HFFc6 (cell line): ENCODE measurements at regions not wholly inside any gene's neighbourhood (a gene's known extent, or its start where the extent isn't known, plus 50 kb on each side); places are given as distances from the start of the nearest gene placed in this dataset.

Source experiments
- DNase-seq: peaks from one replicate; pipeline ENCODE4 v3.0.0-alpha.2; 2018
- H3K27ac Mint-ChIP-seq: 2 replicates; pipeline ENCODE4 v1.8.0; 2020; ENCODE audit warnings: mild to moderate bottlenecking, mixed read lengths
- H3K27me3 Mint-ChIP-seq: 2 replicates; pipeline ENCODE4 v1.8.0; 2021; ENCODE audit warnings: mild to moderate bottlenecking, moderate library complexity, mixed read lengths; ENCODE audit not compliant: insufficient read depth
- H3K36me3 Mint-ChIP-seq: 2 replicates; pipeline ENCODE4 v1.8.0; 2021; ENCODE audit warnings: low read depth, mixed read lengths
- H3K4me1 Mint-ChIP-seq: 2 replicates; pipeline ENCODE4 v1.8.0; 2020; ENCODE audit warnings: low read depth, mixed read lengths
- H3K4me3 Mint-ChIP-seq: 2 replicates; pipeline ENCODE4 v1.8.0; 2020; ENCODE audit warnings: mild to moderate bottlenecking, moderate library complexity, mixed read lengths
- H3K9me3 Mint-ChIP-seq: 2 replicates; pipeline ENCODE4 v1.8.0; 2020; ENCODE audit warnings: mild to moderate bottlenecking, mixed read lengths
- TF ChIP-seq, protein P1 (sequence below): fragments of 200-600 bp; sonication (generic); IDR thresholded peaks from 2 replicates; pipeline ENCODE4 v1.5.0; 2021; ENCODE audit warnings: antibody characterized with exemption, mild to moderate bottlenecking

DNA sequence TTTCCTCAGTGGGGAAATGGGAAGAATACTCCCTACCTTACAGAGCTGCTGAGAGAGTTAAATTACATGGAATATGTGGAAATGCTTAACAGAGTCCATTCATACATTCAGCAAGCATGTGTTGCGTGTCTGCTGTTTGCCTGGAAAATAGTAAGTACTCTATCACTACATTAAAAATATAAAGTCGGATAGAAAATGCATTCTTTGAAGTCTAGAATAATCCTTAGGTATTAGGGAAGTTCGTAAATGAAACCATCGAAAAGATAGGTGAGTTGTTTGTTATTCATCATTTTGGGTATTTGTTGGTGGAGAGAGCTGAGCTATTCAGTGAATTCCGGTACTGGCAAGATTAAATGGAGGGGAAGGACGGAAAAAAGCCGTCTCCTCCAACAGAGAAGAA lies 200.1 kb downstream of the OPA1 start:
- Mint-ChIP-seq H3K36me3 (no peaks in the 10 kb centered on the region), H3K9me3 (no peaks in the 10 kb centered on the region), H3K27me3 (peaks cover 43% of the 10 kb centered on the region), H3K4me1 (no peaks in the 10 kb centered on the region; the same call in 1 of the 2 replicates), H3K27ac (no peak overlapping the region), H3K4me3 (no peak overlapping the region)
- DNase-seq = no peak
- TF ChIP-seq, protein P1, sequence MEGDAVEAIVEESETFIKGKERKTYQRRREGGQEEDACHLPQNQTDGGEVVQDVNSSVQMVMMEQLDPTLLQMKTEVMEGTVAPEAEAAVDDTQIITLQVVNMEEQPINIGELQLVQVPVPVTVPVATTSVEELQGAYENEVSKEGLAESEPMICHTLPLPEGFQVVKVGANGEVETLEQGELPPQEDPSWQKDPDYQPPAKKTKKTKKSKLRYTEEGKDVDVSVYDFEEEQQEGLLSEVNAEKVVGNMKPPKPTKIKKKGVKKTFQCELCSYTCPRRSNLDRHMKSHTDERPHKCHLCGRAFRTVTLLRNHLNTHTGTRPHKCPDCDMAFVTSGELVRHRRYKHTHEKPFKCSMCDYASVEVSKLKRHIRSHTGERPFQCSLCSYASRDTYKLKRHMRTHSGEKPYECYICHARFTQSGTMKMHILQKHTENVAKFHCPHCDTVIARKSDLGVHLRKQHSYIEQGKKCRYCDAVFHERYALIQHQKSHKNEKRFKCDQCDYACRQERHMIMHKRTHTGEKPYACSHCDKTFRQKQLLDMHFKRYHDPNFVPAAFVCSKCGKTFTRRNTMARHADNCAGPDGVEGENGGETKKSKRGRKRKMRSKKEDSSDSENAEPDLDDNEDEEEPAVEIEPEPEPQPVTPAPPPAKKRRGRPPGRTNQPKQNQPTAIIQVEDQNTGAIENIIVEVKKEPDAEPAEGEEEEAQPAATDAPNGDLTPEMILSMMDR = no peak

DNA sequence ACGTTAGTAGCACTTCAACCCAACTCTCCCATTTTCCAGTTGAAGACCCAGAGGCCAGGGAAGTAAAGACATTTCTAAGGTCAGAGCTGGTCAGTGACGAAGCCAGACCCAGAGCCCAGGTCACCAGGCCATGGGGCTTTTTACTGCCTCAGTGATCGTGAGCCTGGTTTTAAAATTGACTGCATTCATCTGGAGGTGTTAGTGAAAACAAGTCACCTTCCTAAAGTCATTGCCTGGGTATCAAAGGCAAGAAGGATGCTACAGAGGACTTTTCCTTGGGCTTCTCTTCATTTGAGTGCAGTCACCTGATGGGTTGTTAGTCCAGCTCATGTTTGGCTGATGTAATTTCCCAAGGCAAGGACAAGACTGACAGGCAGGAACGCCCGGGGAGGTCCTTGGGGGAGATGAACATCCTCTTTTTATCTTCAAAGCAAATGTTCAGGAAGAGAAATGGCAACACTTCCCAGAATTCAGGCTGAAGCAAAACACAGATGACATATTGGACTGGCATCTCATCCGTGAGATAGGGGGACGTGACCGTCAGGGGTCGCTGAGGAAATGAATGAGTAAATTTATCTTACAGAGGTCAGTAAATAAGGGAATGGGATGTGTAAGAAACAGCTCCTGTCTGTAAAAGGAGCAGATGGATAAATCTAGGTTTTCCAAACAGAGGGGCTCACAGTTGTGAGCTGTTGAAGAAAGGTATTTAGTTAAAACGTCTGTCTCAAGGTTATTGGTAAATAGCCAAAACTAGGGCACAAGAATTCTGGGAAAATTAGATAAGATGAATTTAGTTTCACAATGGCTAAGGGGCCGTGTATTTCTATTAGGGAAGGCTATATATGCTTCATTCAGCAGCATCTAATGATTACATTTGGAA lies 201.2 kb downstream of the OPA1 start:
- no peaks in the 10 kb centered on the region for H3K36me3 Mint-ChIP-seq
- peaks cover 35% of the 10 kb centered on the region for H3K27me3 Mint-ChIP-seq
- TF ChIP-seq, protein P1 = no peak
- H3K27ac Mint-ChIP-seq = no peak overlapping the region
- H3K9me3 Mint-ChIP-seq = no peaks in the 10 kb centered on the region
- no peak overlapping the region for H3K4me3 Mint-ChIP-seq
- DNase-seq = no peak
- no peaks in the 10 kb centered on the region; the same call in 1 of the 2 replicates for H3K4me1 Mint-ChIP-seq

DNA sequence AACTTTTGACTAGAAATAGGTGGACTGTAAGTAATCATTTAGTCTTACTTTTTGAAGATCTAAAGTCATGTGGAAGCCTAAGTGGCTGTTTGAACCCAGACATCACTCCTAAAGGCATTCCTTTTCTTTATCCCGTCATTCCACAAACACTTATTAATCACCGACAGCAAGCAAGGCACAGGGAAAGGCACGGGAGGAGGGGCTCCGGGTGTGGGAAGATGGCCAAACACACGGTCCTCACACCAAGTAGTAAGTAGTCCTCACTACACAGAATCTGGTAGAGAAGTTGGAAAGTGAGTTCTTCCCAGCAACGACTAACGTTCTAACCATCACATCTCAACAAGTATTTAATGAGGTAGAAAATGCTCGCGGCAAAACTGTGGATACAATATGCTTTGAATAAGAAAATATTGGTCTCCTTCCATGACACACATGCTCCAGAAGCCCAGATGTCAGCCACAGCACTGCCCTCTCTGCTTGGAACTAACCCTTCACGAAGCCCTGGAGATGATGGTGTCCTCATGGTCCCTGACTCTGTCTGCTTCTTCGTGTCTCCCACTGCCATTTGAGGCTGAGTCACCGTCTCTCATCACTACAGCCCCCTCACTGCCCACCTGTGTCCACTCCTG lies 202.2 kb downstream of the OPA1 start:
- no peaks in the 10 kb centered on the region for H3K36me3 Mint-ChIP-seq
- no peaks in the 10 kb centered on the region; the same call in 1 of the 2 replicates for H3K4me1 Mint-ChIP-seq
- H3K27me3 Mint-ChIP-seq = peaks cover 30% of the 10 kb centered on the region
- no peaks in the 10 kb centered on the region for H3K9me3 Mint-ChIP-seq
- DNase-seq = peak; percentile 1
- H3K27ac Mint-ChIP-seq = no peak overlapping the region
- no peak overlapping the region for H3K4me3 Mint-ChIP-seq
- TF ChIP-seq, protein P1 = no peak

DNA sequence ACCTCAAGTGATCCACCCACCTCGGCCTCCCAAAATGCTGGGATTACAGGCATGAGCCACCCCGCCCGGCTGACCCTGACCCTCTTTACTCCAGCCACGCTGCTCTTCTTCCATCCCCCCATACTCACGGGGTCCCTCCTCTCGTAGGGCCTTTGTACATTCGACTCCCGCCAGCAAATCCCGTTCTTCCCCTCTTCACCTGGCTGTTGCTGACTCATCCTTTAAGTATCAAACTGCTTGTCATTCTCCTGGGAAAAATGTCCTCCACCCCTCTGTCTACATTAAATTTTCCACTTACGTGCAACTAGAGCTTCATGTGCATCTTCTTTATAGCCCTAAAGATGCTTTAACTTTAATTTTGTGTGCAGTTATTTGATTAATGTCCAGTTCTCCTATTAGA lies 203.1 kb downstream of the OPA1 start:
- no peak overlapping the region for H3K27ac Mint-ChIP-seq
- no peaks in the 10 kb centered on the region for H3K36me3 Mint-ChIP-seq
- TF ChIP-seq, protein P1 = no peak
- no peaks in the 10 kb centered on the region; the same call in 1 of the 2 replicates for H3K4me1 Mint-ChIP-seq
- no peaks in the 10 kb centered on the region for H3K9me3 Mint-ChIP-seq
- no peak overlapping the region for H3K4me3 Mint-ChIP-seq
- DNase-seq = no peak
- H3K27me3 Mint-ChIP-seq = peaks cover 23% of the 10 kb centered on the region

DNA sequence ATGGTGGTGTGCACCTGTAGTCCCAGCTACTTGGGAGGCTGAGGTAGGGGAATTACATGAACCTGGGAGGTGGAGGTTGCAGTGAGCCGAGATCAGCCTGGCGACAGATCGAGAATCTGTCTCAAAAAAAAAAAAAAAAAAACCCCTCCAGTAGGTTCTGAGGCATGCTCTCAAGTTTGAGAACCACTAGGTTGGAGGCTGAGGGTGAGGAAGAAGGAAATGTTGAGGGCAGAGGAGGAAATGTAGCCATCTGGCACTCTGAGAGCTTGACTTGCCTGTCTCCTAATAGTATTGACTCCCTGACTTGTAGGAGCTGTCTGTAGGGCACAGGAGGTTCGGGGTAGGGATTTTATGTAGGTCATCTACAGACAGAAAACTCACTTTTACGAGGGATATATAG lies 204.6 kb downstream of the OPA1 start:
- H3K27ac Mint-ChIP-seq = no peak overlapping the region
- H3K4me1 Mint-ChIP-seq = no peaks in the 10 kb centered on the region; the same call in 1 of the 2 replicates
- TF ChIP-seq, protein P1 = no peak
- H3K9me3 Mint-ChIP-seq = no peaks in the 10 kb centered on the region
- no peak overlapping the region for H3K4me3 Mint-ChIP-seq
- no peaks in the 10 kb centered on the region for H3K36me3 Mint-ChIP-seq
- DNase-seq = no peak
- H3K27me3 Mint-ChIP-seq = peaks cover 23% of the 10 kb centered on the region
